Endothelial cell of umbilical vein (primary cell): ENCODE measurements at regions not wholly inside any gene's neighbourhood (a gene's known extent, or its start where the extent isn't known, plus 50 kb on each side); places are given as distances from the start of the nearest gene placed in this dataset.

ENCODE experiments used
- BruUV-seq: library from RNA; stranded (reverse); fragments of 400-500 nt; replicated peaks from 2 replicates; lab custom pipeline; 2021; lab: Mats Ljungman, UMichigan
- CTCF ChIA-PET: fragments of 300-600, 350-600 bp; sonication (Branson Sonifier 250); formaldehyde crosslinking; loops from one replicate; lab custom pipeline; 2021; ENCODE audit warnings: antibody characterized with exemption, inconsistent platforms; lab: Charles Lee
- POLR2A ChIA-PET: fragments of 300-600, 350-600 bp; sonication (Branson Sonifier 250); formaldehyde crosslinking; loops from one replicate; lab custom pipeline; 2021; ENCODE audit warnings: antibody characterized with exemption, inconsistent platforms; lab: Charles Lee
- DNase-seq: peaks from one replicate; pipeline ENCODE4 v3.0.0-alpha.2; 2011; ENCODE audit warnings: low read depth, low spot score
- FAIRE-seq: peaks from 2 replicates; lab custom pipeline; 2011; peaks lifted over from hg19 to GRCh38; lab: Jason Lieb, UNC
- H2AFZ ChIP-seq: 2 replicates; pipeline ENCODE4 v1.6.0; 2012; ENCODE audit warnings: low read depth, low read length, control low read depth, inconsistent platforms
- H3K27ac ChIP-seq: 2 replicates; pipeline ENCODE4 v1.5.1; 2011; ENCODE audit warnings: low read depth, mild to moderate bottlenecking, control low read depth, low read length, moderate library complexity; ENCODE audit not compliant: insufficient read depth
- H3K27me3 ChIP-seq, 2 experiments: 2 replicates each; pipeline versions ENCODE4 v1.6.0 to v1.6.1; 2011; ENCODE audit warnings: low read length in 2 of 2, mixed read lengths in 1 of 2; ENCODE audit not compliant: control insufficient read depth in 2 of 2, insufficient read depth in 2 of 2
- H3K36me3 ChIP-seq, 2 experiments: 2 replicates in 1 of 2; 3 replicates in 1 of 2; pipeline ENCODE4 v1.5.1; 2011; ENCODE audit warnings: low read length in 2 of 2, mild to moderate bottlenecking in 1 of 2, moderate library complexity in 1 of 2; ENCODE audit not compliant: control insufficient read depth in 2 of 2, insufficient read depth in 2 of 2; ENCODE audit errors: extremely low read depth in 1 of 2
- H3K4me1 ChIP-seq: 3 replicates; pipeline ENCODE4 v1.5.1; 2011; ENCODE audit warnings: mild to moderate bottlenecking, low read length; ENCODE audit not compliant: control insufficient read depth, insufficient read depth; ENCODE audit errors: extremely low read depth
- H3K4me2 ChIP-seq: 2 replicates; pipeline ENCODE4 v1.6.1; 2011; ENCODE audit warnings: low read length, control low read depth, mixed read lengths; ENCODE audit not compliant: insufficient read depth
- H3K4me3 ChIP-seq, 3 experiments: fragments of 200-600 bp in 1 of 3; sonication (generic), shearing (Covaris generic) in 1 of 3; replicated peaks in 1 of 3; 2 replicates each; pipeline ENCODE4 v1.5.1; 2011 to 2016; ENCODE audit warnings: control low read depth in 3 of 3, low read length in 3 of 3, mild to moderate bottlenecking in 2 of 3, inconsistent platforms in 1 of 3, low read depth in 1 of 3, moderate library complexity in 1 of 3; ENCODE audit not compliant: insufficient read depth in 1 of 3
- H3K79me2 ChIP-seq: 2 replicates; pipeline ENCODE4 v1.6.0; 2012; ENCODE audit warnings: low read length, inconsistent platforms; ENCODE audit not compliant: control insufficient read depth, insufficient read depth
- H3K9ac ChIP-seq: replicated peaks from 2 replicates; pipeline ENCODE3; 2011; ENCODE audit warnings: low read length, control low read depth; ENCODE audit not compliant: insufficient read depth; ENCODE audit errors: extremely low read depth
- H3K9me1 ChIP-seq: replicated peaks from 3 replicates; pipeline ENCODE4 v1.6.0; 2011; ENCODE audit warnings: mild to moderate bottlenecking, low read length; ENCODE audit not compliant: control insufficient read depth, insufficient read depth; ENCODE audit errors: extremely low read depth
- H3K9me3 ChIP-seq: replicated peaks from 2 replicates; pipeline ENCODE4 v1.5.1; 2012; ENCODE audit warnings: low read length, inconsistent platforms; ENCODE audit not compliant: control insufficient read depth, insufficient read depth
- H4K20me1 ChIP-seq: replicated peaks from 2 replicates; pipeline ENCODE3; 2011; ENCODE audit warnings: mild to moderate bottlenecking, low read length; ENCODE audit not compliant: control insufficient read depth, insufficient read depth; ENCODE audit errors: extremely low read depth
- CTCF ChIP-seq, 2 donors: IDR thresholded peaks; 1 replicate in 1 of 2; 2 replicates in 1 of 2; pipeline ENCODE4 v1.5.1; 2011; ENCODE audit warnings: low read length in 2 of 2, mild to moderate bottlenecking in 2 of 2, moderate library complexity in 2 of 2, control low read depth in 1 of 2, inconsistent platforms in 1 of 2, low read depth in 1 of 2; ENCODE audit not compliant: insufficient read depth in 1 of 2; ENCODE audit errors: extremely low read depth in 1 of 2
- EZH2 ChIP-seq: IDR thresholded peaks from 2 replicates; pipeline ENCODE4 v1.6.1; 2012; ENCODE audit warnings: borderline replicate concordance, low read depth, mild to moderate bottlenecking, moderate library complexity, low read length, inconsistent platforms; ENCODE audit not compliant: severe bottlenecking
- FOS ChIP-seq: IDR thresholded peaks from 2 replicates; pipeline ENCODE4 v1.6.1; 2011; ENCODE audit warnings: mild to moderate bottlenecking, low read length, moderate library complexity, borderline replicate concordance; ENCODE audit not compliant: insufficient read depth
- GATA2 ChIP-seq: IDR thresholded peaks from 2 replicates; pipeline ENCODE4 v1.7.0; 2011; ENCODE audit warnings: low read depth, mild to moderate bottlenecking, moderate library complexity, mixed read lengths, low read length; ENCODE audit not compliant: insufficient read length, insufficient read depth
- JUN ChIP-seq: IDR thresholded peaks from 2 replicates; pipeline ENCODE4 v1.6.1; 2011; ENCODE audit warnings: borderline replicate concordance, low read depth; ENCODE audit not compliant: insufficient read length, insufficient read depth
- MYC ChIP-seq: IDR thresholded peaks from one replicate; pipeline ENCODE4 v1.6.1; 2011; ENCODE audit warnings: mild to moderate bottlenecking, low read depth, low read length
- POLR2A ChIP-seq: IDR thresholded peaks from 2 replicates; pipeline ENCODE4 v1.6.1; 2012; ENCODE audit warnings: low read depth, mild to moderate bottlenecking, control low read depth, low read length
- POLR2AphosphoS5 ChIP-seq: IDR thresholded peaks from 2 replicates; pipeline ENCODE4 v1.6.1; 2012; ENCODE audit warnings: low read depth, mild to moderate bottlenecking, control low read depth, low read length, moderate library complexity; ENCODE audit not compliant: insufficient read depth
- dilution Hi-C: fragments of 300-500 bp; cut with MboI; formaldehyde crosslinking; loops from one replicate; pipeline ENCODE4 v1.15.0; 2019; ENCODE audit warnings: low sequenced_read_pairs; ENCODE audit not compliant: extremely low pct_ligation_motif_present
- intact Hi-C: fragments of 100-400 bp; cut with micrococcal nuclease; formaldehyde crosslinking; loops from one replicate; pipeline ENCODE4 v1.10.0; 2022
- TF ChIP-seq, protein P1 (sequence below): IDR thresholded peaks from 2 replicates; pipeline ENCODE4 v1.6.1; 2011; ENCODE audit not compliant: insufficient read depth, insufficient read length

- ChIA-PET CTCF (no interaction called here), POLR2A (no interaction called here)
- FAIRE-seq (no peak), DNase-seq (no peak)
- no peak overlapping the region for H3K4me2 ChIP-seq
- H3K27ac ChIP-seq = no peak overlapping the region
- no peaks in the 10 kb centered on the region for H3K79me2 ChIP-seq
- dilution Hi-C loops (no loop called here), intact Hi-C loops (no loop called here)
- no peaks in the 10 kb centered on the region for H4K20me1 ChIP-seq
- H3K4me3 ChIP-seq = no peak overlapping the region
- no peak overlapping the region for H2AFZ ChIP-seq
- TF ChIP-seq EZH2 = no peak
- no peak for TF ChIP-seq POLR2AphosphoS5
- TF ChIP-seq JUN = no peak
- no peak for TF ChIP-seq GATA2
- TF ChIP-seq POLR2A = no peak
- TF ChIP-seq MYC = no peak
- no peak for TF ChIP-seq FOS
- no peak for TF ChIP-seq CTCF (IDR thresholded peaks at IDR 0.05; ENCODE audit: extremely low read depth in 1 of 2, insufficient read depth in 1 of 2, low read depth in 1 of 2, low read length in 2 of 2)
- TF ChIP-seq, protein P1, sequence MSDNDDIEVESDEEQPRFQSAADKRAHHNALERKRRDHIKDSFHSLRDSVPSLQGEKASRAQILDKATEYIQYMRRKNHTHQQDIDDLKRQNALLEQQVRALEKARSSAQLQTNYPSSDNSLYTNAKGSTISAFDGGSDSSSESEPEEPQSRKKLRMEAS = no peak
- no peaks in the 10 kb centered on the region for H3K27me3 ChIP-seq
- no peaks in the 10 kb centered on the region for H3K4me1 ChIP-seq
- BruUV-seq = no TSS peak
- H3K9me3 ChIP-seq = peaks cover 6% of the 10 kb centered on the region
- H3K9me1 ChIP-seq = no peaks in the 10 kb centered on the region
- no peaks in the 10 kb centered on the region for H3K36me3 ChIP-seq
- H3K9ac ChIP-seq = no peak overlapping the region
Measured at GRCh38 chr5:175290379-175290778, 153.6 kb downstream of the DRD1 start.
